ENCODE measurements at regions not wholly inside any gene's neighbourhood (a gene's known extent, or its start where the extent isn't known, plus 50 kb on each side); places are given as distances from the start of the nearest gene placed in this dataset.
"Not testable (repeated sequence)": the region's sequence is repeated elsewhere in the genome, so short reads cannot be mapped to it uniquely, and the experiment has no call there.

GRCh38 chr3:70519913-70520659 is 207.6 kb upstream of the MDFIC2 start:
- no peak for DNase-seq (ENCODE audit: low read depth in 2 of 3, low spot score in 2 of 3)

GRCh38 chr3:70519026-70519425 is 206.6 kb upstream of the MDFIC2 start:
- no peak for DNase-seq (ENCODE audit: low read depth in 2 of 3, low spot score in 2 of 3)

GRCh38 chr3:70518356-70518755 is 205.9 kb upstream of the MDFIC2 start:
- no peak for DNase-seq (ENCODE audit: low read depth in 2 of 3, low spot score in 2 of 3)

- no peak for DNase-seq (ENCODE audit: low read depth in 2 of 3, low spot score in 2 of 3)
Observed at GRCh38 chr3:70517124-70517890, 204.9 kb upstream of the MDFIC2 start.

- no peak for DNase-seq (ENCODE audit: low read depth in 2 of 3, low spot score in 2 of 3)
Observed at GRCh38 chr3:70516076-70516475, 203.6 kb upstream of the MDFIC2 start.

- DNase-seq (ENCODE audit: low read depth in 2 of 3, low spot score in 2 of 3), result no peak
Observed at GRCh38 chr3:70507486-70507885, 195.0 kb upstream of the MDFIC2 start.

- DNase-seq (ENCODE audit: low read depth in 2 of 3, low spot score in 2 of 3), result no peak
Observed at GRCh38 chr3:70506775-70507174, 194.3 kb upstream of the MDFIC2 start.

GRCh38 chr3:70501561-70501960 is 189.1 kb upstream of the MDFIC2 start:
- DNase-seq (ENCODE audit: low read depth in 2 of 3, low spot score in 2 of 3), result peak in 2 of 3 donors; percentile 49 to 88

- no peak for DNase-seq (ENCODE audit: low read depth in 2 of 3, low spot score in 2 of 3)
Observed at GRCh38 chr3:70488816-70489215, 176.4 kb upstream of the MDFIC2 start.

- DNase-seq (ENCODE audit: low read depth in 2 of 3, low spot score in 2 of 3), result no peak
Observed at GRCh38 chr3:70488131-70488530, 175.7 kb upstream of the MDFIC2 start.

GRCh38 chr3:70486414-70487017 is 174.1 kb upstream of the MDFIC2 start:
- DNase-seq (ENCODE audit: low read depth in 2 of 3, low spot score in 2 of 3), result no peak

- no peak for DNase-seq (ENCODE audit: low read depth in 2 of 3, low spot score in 2 of 3)
Observed at GRCh38 chr3:70476174-70476573, 163.7 kb upstream of the MDFIC2 start.

GRCh38 chr3:70471464-70472342 is 159.3 kb upstream of the MDFIC2 start:
- DNase-seq (ENCODE audit: low read depth in 2 of 3, low spot score in 2 of 3), result no peak

- DNase-seq (ENCODE audit: low read depth in 2 of 3, low spot score in 2 of 3), result no peak
Observed at GRCh38 chr3:70466096-70466495, 153.7 kb upstream of the MDFIC2 start.

GRCh38 chr3:70464876-70465275 is 152.4 kb upstream of the MDFIC2 start:
- DNase-seq (ENCODE audit: low read depth in 2 of 3, low spot score in 2 of 3), result no peak

GRCh38 chr3:70464465-70464864 is 152.0 kb upstream of the MDFIC2 start:
- no peak for DNase-seq (ENCODE audit: low read depth in 2 of 3, low spot score in 2 of 3)

- not testable (repeated sequence) for DNase-seq (ENCODE audit: low read depth in 2 of 3, low spot score in 2 of 3)
Observed at GRCh38 chr3:70450220-70450619, 137.8 kb upstream of the MDFIC2 start.

- not testable (repeated sequence) for DNase-seq (ENCODE audit: low read depth in 2 of 3, low spot score in 2 of 3)
Observed at GRCh38 chr3:70435422-70435821, 123.0 kb upstream of the MDFIC2 start.

GRCh38 chr3:70433091-70433490 is 120.7 kb upstream of the MDFIC2 start:
- no peak for DNase-seq (ENCODE audit: low read depth in 2 of 3, low spot score in 2 of 3)

GRCh38 chr3:70431911-70432310 is 119.5 kb upstream of the MDFIC2 start:
- no peak for DNase-seq (ENCODE audit: low read depth in 2 of 3, low spot score in 2 of 3)

- no peak for DNase-seq (ENCODE audit: low read depth in 2 of 3, low spot score in 2 of 3)
Observed at GRCh38 chr3:70426071-70426470, 113.6 kb upstream of the MDFIC2 start.

Measured in hematopoietic multipotent progenitor cell (in vitro differentiated cells).